Myocyte (in vitro differentiated cells): ENCODE measurements at regions not wholly inside any gene's neighbourhood (a gene's known extent, or its start where the extent isn't known, plus 50 kb on each side); places are given as distances from the start of the nearest gene placed in this dataset.
"Not testable (repeated sequence)": the region's sequence is repeated elsewhere in the genome, so short reads cannot be mapped to it uniquely, and the experiment has no call there.

ENCODE experiments used
- DNase-seq: peaks from one replicate; pipeline ENCODE4 v3.0.0-alpha.2; 2012; ENCODE audit warnings: low read depth

DNA sequence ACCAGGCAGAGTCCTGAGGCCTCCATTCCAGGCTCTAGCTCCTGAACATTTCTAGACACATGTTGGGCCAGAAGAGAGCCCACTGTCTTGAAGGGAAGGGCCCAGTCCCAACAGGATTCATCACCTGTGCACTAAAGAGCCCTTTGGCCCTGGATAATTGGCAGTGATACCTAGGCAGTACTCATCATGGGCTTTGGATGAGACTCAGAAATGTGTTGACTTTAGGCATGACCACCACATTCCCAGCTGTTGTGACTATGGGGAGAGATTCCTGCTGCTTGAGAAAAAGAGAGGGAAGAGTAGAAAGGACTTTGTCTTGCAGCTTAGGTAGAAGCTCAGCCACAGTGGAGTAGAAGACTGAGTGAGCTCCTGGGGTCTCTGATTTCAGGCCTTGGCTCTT is 138.4 kb upstream of the DAPK1 start:
- DNase-seq: peak; percentile 89

DNA sequence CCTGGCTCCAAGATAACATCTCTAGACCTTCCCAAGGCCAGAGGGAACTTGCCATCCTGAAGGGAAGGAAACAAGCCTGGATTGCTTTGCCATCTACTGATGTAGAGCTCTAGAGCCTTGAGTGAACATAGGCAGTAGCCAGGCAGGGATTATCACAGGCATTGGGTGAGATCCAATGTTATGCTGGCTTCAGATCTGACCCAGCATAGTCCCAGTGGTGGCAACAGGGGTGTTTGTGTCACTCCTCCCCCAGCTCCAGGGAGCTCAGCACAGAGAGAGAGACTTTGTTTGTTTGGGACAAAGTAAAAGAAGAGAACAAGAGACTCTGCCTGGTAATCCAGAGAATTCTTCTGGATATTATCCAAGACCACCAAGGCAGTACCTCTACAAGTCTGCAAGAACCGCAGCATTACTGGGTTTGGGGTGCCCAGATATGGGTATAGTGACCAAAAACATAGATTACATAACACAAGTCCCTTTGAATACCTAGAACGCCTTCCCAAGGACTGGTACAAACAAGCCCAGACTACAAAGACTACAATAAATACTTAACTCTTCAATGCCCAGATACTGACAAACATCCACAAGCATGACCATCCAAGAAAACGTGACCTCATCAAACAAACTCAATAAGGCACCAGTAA is 137.6 kb upstream of the DAPK1 start:
- DNase-seq: peak; percentile 69

GRCh38 chr9:87370049-87370685 is 127.5 kb upstream of the DAPK1 start:
- no peak for DNase-seq

- no peak for DNase-seq
Measured at GRCh38 chr9:87371795-87372355, 125.8 kb upstream of the DAPK1 start.

DNA sequence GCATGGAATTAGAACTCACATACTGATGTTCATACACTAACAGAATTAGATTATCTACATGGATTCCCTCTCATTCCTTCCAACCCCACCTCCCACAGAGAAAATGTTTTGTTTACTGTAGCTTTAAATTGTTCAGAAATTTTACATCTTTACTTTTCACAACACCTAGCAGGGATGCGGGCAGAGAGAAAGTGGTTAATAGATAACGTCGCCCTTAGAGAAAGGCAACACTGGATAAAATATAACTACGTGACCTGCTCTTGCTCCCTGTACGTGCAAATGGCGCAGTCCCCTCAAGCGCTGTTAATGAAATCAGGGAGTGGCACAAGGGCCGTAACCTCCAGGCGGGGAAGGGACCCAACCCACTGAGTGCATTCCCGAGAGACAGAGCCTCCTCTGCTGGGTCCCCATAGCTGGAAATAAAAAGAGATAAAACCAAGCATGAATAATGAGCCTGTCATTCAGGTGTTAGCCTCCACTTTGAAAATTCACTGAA is 125.3 kb upstream of the DAPK1 start:
- DNase-seq: no peak

- peak; percentile 32 for DNase-seq
Measured at GRCh38 chr9:87374023-87374919, 123.4 kb upstream of the DAPK1 start.

DNA sequence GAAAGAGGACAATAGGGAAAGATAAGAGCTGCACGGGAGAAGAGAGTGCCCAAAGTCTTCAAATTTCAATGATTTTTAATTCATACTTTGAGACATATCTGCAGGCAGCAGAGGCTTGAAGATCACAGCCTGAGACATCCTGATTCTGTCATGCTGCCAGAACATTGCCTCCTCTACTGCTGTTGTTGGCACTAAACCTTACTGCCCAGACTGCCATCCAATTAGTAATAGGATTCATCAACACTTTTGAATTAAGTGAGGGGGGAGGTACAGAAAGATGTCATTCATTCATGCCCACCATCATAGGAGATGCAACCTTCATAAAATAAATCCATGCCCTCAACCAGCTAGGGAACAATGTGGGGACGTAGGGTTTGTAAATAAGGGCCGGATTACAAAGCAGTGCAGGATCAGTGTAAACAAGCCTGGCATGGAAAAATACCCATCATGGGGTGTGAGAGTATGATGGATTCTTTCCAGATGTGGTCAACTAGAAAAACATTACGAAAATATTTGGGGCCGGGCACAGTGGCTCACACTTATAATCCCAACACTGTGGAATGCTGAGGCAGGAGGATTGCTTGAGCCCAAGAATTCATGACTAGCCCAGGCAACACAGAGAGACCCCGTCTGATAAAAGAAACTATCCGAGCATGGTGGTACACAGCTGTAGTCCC is 122.1 kb upstream of the DAPK1 start:
- peak; percentile 92 for DNase-seq

GRCh38 chr9:87378676-87379075 is 119.0 kb upstream of the DAPK1 start:
- DNase-seq: no peak

GRCh38 chr9:87379300-87379699 is 118.4 kb upstream of the DAPK1 start:
- DNase-seq: no peak

DNA sequence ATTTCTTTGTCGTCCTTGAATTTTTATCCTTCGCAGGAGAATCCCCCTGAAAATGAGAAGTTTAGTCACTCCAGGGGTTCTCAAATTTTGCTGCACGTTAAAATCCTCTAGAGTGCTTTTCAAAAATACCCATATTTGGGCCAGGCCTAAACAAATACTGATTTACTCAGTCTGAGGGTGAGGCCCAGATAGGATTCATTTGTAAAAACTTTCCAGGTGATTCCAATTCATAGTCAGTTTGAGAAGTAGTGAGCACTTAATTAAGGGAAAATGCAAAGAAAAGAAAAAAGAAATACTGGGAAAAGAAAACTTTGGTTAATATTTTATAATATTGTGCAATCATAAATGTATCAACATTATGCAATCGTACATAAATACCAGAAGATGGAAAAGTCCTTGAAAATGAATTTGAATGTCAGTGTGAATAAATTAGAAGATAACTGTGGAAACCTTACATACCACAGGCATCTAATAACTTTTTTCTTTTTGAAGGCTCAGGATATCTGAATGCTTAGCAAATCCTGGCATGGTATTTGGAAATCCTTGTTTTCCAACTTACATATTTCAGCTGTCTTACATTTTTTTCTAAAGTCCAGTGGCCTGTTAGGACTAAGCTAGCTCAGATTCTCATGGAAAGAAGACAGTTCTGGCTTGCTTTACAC is 116.5 kb upstream of the DAPK1 start:
- DNase-seq: peak; percentile 81

GRCh38 chr9:87381746-87382145 is 115.9 kb upstream of the DAPK1 start:
- DNase-seq: no peak

DNA sequence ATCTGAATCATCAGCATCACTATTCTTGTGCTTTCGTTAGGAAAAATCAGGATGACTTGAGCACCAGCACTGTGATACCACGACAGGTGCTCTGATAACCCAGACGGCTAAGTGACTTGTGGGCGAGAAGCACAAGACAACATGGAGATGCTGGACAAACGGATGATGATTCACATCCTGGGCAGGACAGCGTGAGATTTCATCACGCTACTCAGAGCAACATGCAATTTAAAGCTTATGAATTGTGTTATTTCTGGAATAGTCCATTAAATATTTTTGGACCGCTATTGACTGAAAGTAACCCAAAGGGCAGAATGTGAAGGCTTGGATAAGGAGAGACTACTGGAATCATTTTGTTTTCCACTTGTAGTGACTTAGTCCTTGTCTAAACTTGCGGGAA is 114.8 kb upstream of the DAPK1 start:
- peak; percentile 93 for DNase-seq

DNA sequence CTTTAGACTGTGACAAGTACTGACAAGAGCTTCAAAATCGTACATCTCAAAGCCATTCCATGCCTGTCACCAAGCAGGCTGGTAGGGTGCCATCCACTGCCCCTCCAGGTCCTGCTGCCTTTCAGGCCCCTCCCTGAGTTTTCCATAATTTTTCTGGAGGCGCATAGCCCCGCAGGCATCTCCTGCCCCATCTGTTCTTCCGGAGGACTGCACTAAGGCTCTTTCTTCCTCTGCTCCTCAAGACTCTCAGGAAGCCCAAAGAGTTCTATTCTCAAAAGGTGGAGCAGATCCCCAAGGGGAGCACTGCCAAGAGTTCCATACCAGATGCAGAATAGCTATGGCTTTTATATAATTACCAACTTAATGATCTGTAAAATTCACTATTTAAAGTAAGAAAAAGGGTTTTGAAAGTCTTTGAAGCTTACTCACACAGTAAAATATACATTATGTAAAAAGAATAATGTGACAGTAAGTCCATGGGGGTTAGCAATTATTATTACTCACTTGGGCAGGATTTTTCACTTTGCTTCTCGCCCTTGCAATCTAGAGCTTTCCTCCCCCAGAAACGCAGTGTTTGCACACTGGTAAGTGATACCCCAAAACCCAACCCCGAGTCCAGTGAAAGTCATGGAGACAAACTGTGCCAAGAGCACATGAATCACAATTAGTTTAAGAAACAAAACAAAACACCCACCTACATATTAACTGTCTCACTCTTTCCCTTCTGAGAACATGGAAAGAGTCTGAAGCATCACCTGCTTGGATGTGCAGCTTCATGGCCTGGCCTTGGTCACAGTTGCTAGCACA is 114.1 kb upstream of the DAPK1 start:
- no peak for DNase-seq

GRCh38 chr9:87386490-87387025 is 111.1 kb upstream of the DAPK1 start:
- no peak for DNase-seq

DNA sequence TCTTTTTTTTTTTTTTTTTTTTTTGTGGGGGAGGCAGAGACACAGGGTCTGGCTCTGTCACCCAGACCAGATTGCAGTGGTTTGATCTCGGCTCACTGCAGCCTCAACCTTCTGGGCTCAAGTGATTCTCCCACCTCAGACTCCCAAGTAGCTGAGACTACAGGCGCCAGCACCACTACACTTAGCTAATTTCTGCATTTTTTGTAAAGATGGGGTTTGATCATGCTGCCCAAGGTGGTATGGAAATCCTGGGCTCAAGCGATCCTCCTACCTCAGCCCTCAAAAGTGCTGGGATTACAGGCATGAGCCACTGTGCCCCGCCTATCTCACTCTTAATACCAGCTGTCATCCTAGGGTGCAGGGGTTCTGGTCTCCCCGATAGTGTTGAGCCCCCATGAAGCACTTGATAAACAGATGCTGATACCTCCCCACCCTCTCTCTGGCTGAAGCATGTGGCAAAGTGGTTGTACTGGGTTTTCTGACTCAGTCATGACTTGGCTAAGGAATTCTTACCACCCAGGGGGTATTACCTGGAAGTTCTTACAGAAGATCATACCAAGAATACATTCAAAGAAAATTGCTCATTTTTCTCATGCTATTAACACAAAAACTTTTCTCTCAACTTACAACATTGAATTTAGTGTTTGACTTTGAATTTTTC is 110.2 kb upstream of the DAPK1 start:
- DNase-seq: no peak

- DNase-seq: not testable (repeated sequence)
Measured at GRCh38 chr9:87388708-87389107, 109.0 kb upstream of the DAPK1 start.

DNA sequence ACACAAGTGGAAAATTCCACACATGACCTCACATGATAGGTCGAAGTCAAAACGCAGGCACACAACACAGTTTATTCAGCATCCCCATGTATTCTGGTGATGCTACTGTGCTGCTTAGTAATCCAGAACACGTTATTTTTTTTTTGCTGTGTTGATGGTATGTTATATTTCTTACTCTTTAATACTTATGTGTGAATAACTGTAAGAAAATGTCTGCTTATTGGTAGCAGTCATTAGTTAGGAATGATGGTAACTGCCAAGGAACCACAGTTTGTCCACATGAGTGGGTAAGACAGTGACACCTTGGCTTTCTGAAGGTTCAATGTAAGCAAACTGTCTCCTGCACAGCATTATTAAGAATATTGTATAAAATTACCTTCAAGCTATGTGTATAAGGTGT is 107.7 kb upstream of the DAPK1 start:
- no peak for DNase-seq

- DNase-seq: no peak
Measured at GRCh38 chr9:87390361-87390760, 107.3 kb upstream of the DAPK1 start.

DNA sequence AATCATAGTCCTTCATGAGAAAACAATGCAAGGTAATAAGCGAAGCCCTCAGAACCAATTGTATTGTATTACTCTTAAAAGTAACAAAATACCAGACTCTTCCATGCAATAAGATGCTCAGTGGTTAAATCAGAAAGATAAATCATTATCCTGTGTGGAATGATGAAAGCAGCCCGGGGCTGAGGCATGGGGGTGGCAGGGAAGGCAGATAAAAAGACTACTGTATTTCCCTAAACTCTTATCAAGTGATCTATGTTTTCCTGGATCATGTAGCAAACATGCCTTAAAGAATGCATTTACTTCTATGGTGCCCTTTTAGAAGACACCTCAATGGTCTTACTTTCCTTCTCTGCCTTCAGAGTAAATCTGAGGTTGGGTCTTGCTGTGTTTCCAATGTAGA is 105.6 kb upstream of the DAPK1 start:
- no peak for DNase-seq
